H1 (cell line): ENCODE measurements at regions not wholly inside any gene's neighbourhood (a gene's known extent, or its start where the extent isn't known, plus 50 kb on each side); places are given as distances from the start of the nearest gene placed in this dataset.

ENCODE experiments used
- CTCF ChIA-PET: fragments of 300-600 bp; sonication (Branson Sonifier 250); formaldehyde crosslinking; loops from one replicate; lab custom pipeline; 2021; ENCODE audit not compliant: partially characterized antibody; lab: Charles Lee
- POLR2A ChIA-PET: fragments of 300-600 bp; sonication (Branson Sonifier 250); formaldehyde crosslinking; loops from one replicate; lab custom pipeline; 2021; ENCODE audit warnings: inconsistent platforms; ENCODE audit not compliant: partially characterized antibody; lab: Charles Lee
- DNase-seq, 2 experiments: peaks; one replicate each; pipeline versions ENCODE4 v3.0.0 to v3.0.0-alpha.2; 2010 to 2022; ENCODE audit warnings: low spot score in 2 of 2, low read depth in 1 of 2, mixed read lengths in 1 of 2
- FAIRE-seq: peaks from 2 replicates; lab custom pipeline; 2011; peaks lifted over from hg19 to GRCh38; lab: Jason Lieb, UNC
- H2AFZ ChIP-seq: 2 replicates; pipeline ENCODE4 v1.8.1; 2012; ENCODE audit warnings: low read length, inconsistent platforms
- H2AK5ac ChIP-seq: 2 replicates; pipeline ENCODE4 v1.6.1; 2013; ENCODE audit warnings: low read depth, low read length
- H2BK120ac ChIP-seq: replicated peaks from 2 replicates; pipeline ENCODE3; 2013; ENCODE audit warnings: low read depth, low read length, inconsistent platforms
- H2BK12ac ChIP-seq: 2 replicates; pipeline ENCODE4 v1.6.1; 2013; ENCODE audit warnings: low read depth, low read length
- H2BK15ac ChIP-seq: 2 replicates; pipeline ENCODE4 v1.6.1; 2013; ENCODE audit warnings: low read length
- H2BK20ac ChIP-seq: 2 replicates; pipeline ENCODE4 v1.6.1; 2013; ENCODE audit warnings: low read length
- H2BK5ac ChIP-seq: 2 replicates; pipeline ENCODE4 v1.6.1; 2013; ENCODE audit warnings: low read depth, low read length
- H3K14ac ChIP-seq: 2 replicates; pipeline ENCODE4 v1.6.1; 2013; ENCODE audit warnings: inconsistent platforms; ENCODE audit not compliant: insufficient read length
- H3K18ac ChIP-seq: 2 replicates; pipeline ENCODE4 v1.6.1; 2013; ENCODE audit warnings: low read length; ENCODE audit errors: extremely low read depth
- H3K23ac ChIP-seq: 2 replicates; pipeline ENCODE4 v1.6.1; 2013; ENCODE audit warnings: inconsistent platforms; ENCODE audit not compliant: insufficient read length
- H3K23me2 ChIP-seq: 2 replicates; pipeline ENCODE4 v1.6.1; 2013; ENCODE audit warnings: low read depth, low read length
- H3K27ac ChIP-seq: 2 replicates; pipeline ENCODE4 v1.6.1; 2011; ENCODE audit warnings: low read depth, low read length, inconsistent platforms
- H3K27me3 ChIP-seq, 4 experiments: replicated peaks in 1 of 4; 1 replicate in 1 of 4; 2 replicates in 3 of 4; pipeline versions ENCODE4 v1.6.1 to v1.8.1; 2011 to 2013; ENCODE audit warnings: low read length in 3 of 4, mild to moderate bottlenecking in 3 of 4, inconsistent platforms in 2 of 4, mixed read lengths in 2 of 4, moderate library complexity in 1 of 4; ENCODE audit not compliant: control insufficient read depth in 3 of 4, insufficient read depth in 3 of 4; ENCODE audit errors: extremely low read depth in 1 of 4
- H3K36me3 ChIP-seq, 4 experiments: 2 replicates each; pipeline versions ENCODE4 v1.6.1 to v1.8.1; 2011 to 2013; ENCODE audit warnings: mild to moderate bottlenecking in 4 of 4, low read length in 3 of 4, moderate library complexity in 2 of 4, control low read depth in 1 of 4, inconsistent platforms in 1 of 4; ENCODE audit not compliant: insufficient read depth in 4 of 4, control insufficient read depth in 2 of 4
- H3K4ac ChIP-seq: replicated peaks from 2 replicates; pipeline ENCODE3; 2013; ENCODE audit warnings: low read length, low read depth, mixed read lengths, inconsistent platforms; ENCODE audit not compliant: insufficient read length
- H3K4me1 ChIP-seq, 4 experiments: replicated peaks in 1 of 4; 1 replicate in 1 of 4; 2 replicates in 3 of 4; pipeline versions ENCODE4 v1.6.1 to v1.8.1; 2011 to 2013; ENCODE audit warnings: low read length in 3 of 4, inconsistent platforms in 2 of 4, mixed read lengths in 1 of 4; ENCODE audit not compliant: insufficient read depth in 4 of 4, control insufficient read depth in 3 of 4
- H3K4me2 ChIP-seq, 2 experiments: 2 replicates each; pipeline versions ENCODE4 v1.6.1 to v1.8.1; 2011 to 2013; ENCODE audit warnings: low read depth in 2 of 2, low read length in 2 of 2, control low read depth in 1 of 2, inconsistent platforms in 1 of 2, mild to moderate bottlenecking in 1 of 2; ENCODE audit not compliant: insufficient read depth in 1 of 2
- H3K4me3 ChIP-seq, 4 experiments: fragments of 200-600, 300-600 bp in 1 of 4; sonication (generic), shearing (Covaris generic), sonication (Bioruptor Twin) in 1 of 4; 2 replicates each; pipeline versions ENCODE4 v1.5.1 to v1.8.1; 2011 to 2016; ENCODE audit warnings: low read length in 4 of 4, low read depth in 3 of 4, control low read depth in 2 of 4, inconsistent platforms in 2 of 4, mild to moderate bottlenecking in 2 of 4, mixed read lengths in 1 of 4, moderate library complexity in 1 of 4; ENCODE audit not compliant: insufficient read depth in 2 of 4; ENCODE audit errors: extremely low read depth in 1 of 4
- H3K56ac ChIP-seq: replicated peaks from 2 replicates; pipeline ENCODE3; 2013; ENCODE audit warnings: low read depth, mild to moderate bottlenecking, mixed read lengths, low read length, inconsistent platforms; ENCODE audit not compliant: insufficient read length
- H3K79me1 ChIP-seq: 2 replicates; pipeline ENCODE4 v1.6.1; 2013; ENCODE audit warnings: low read depth, low read length, control low read depth
- H3K79me2 ChIP-seq, 2 experiments: 2 replicates each; pipeline versions ENCODE4 v1.6.1 to v1.8.1; 2012 to 2013; ENCODE audit warnings: low read length in 2 of 2, mild to moderate bottlenecking in 2 of 2, inconsistent platforms in 1 of 2; ENCODE audit not compliant: insufficient read depth in 2 of 2, control insufficient read depth in 1 of 2
- H3K9ac ChIP-seq, 4 experiments: replicated peaks in 1 of 4; 1 replicate in 1 of 4; 2 replicates in 3 of 4; pipeline versions ENCODE4 v1.6.1 to v1.8.1; 2011 to 2013; ENCODE audit warnings: low read depth in 3 of 4, low read length in 3 of 4, control low read depth in 2 of 4, mild to moderate bottlenecking in 2 of 4, moderate library complexity in 2 of 4, inconsistent platforms in 1 of 4; ENCODE audit errors: extremely low read depth in 1 of 4
- H3K9me3 ChIP-seq, 2 experiments: 2 replicates each; pipeline versions ENCODE4 v1.6.1 to v1.8.1; 2012 to 2013; ENCODE audit warnings: mild to moderate bottlenecking in 2 of 2, moderate library complexity in 2 of 2, control low read depth in 1 of 2, inconsistent platforms in 1 of 2, low read depth in 1 of 2, low read length in 1 of 2, mixed read lengths in 1 of 2; ENCODE audit not compliant: insufficient read depth in 2 of 2
- H4K20me1 ChIP-seq, 2 experiments: replicated peaks in 1 of 2; 2 replicates each; pipeline versions ENCODE3 to v1.8.1; 2011 to 2013; ENCODE audit warnings: inconsistent platforms in 2 of 2, low read length in 2 of 2, mild to moderate bottlenecking in 1 of 2; ENCODE audit not compliant: insufficient read depth in 2 of 2, control insufficient read depth in 1 of 2
- H4K5ac ChIP-seq: 2 replicates; pipeline ENCODE4 v1.6.1; 2013; ENCODE audit warnings: low read length, low read depth, mixed read lengths, inconsistent platforms; ENCODE audit not compliant: insufficient read length
- H4K8ac ChIP-seq: 2 replicates; pipeline ENCODE4 v1.8.0; 2013; ENCODE audit warnings: mild to moderate bottlenecking, moderate library complexity, low read length, inconsistent platforms; ENCODE audit not compliant: insufficient read depth; ENCODE audit errors: extremely low read depth
- H4K91ac ChIP-seq: replicated peaks from 2 replicates; pipeline ENCODE3; 2013; ENCODE audit warnings: low read length, mixed read lengths, inconsistent platforms; ENCODE audit not compliant: insufficient read length
- CHD2 ChIP-seq: IDR thresholded peaks from 2 replicates; pipeline ENCODE4 v1.6.1; 2012; ENCODE audit warnings: low read length, improper control_type of control experiment
- GABPA ChIP-seq: IDR thresholded peaks from 2 replicates; pipeline ENCODE4 v1.6.1; 2011; ENCODE audit warnings: mild to moderate bottlenecking, low read length, moderate library complexity, borderline replicate concordance; ENCODE audit not compliant: insufficient read depth
- WGBS, 2 experiments: shearing (Covaris generic) in 1 of 2; methylation state at CpG; one replicate each; pipeline versions ENCODE4 v1.1.6 to v1.1.7; 2013 to 2015; ENCODE audit warnings: low lambda C conversion rate in 2 of 2, mixed read lengths in 2 of 2, inconsistent platforms in 1 of 2, low coverage in 1 of 2, missing lambda C conversion rate in 1 of 2; ENCODE audit not compliant: insufficient replicate concordance in 2 of 2, insufficient coverage in 1 of 2, insufficient read length in 1 of 2; ENCODE audit errors: extremely low coverage in 1 of 2, missing lambda C conversion rate in 1 of 2; 5-methylcytosine and 5-hydroxymethylcytosine counted together
- TF ChIP-seq, protein P1 (sequence below): IDR thresholded peaks from 2 replicates; pipeline ENCODE4 v1.6.1; 2012; ENCODE audit warnings: inconsistent platforms

- WGBS, 2 experiments: 85 to 100% methylated on average over 1 to 6 of the region's 6 CpGs
- Histone ChIP-seq H3K79me1 (no peaks in the 10 kb centered on the region), H3K9ac (no peak overlapping the region), H2AFZ (no peak overlapping the region), H3K4me2 (no peak overlapping the region), H3K23ac (no peak overlapping the region), H4K20me1 (no peaks in the 10 kb centered on the region), H3K18ac (no peak overlapping the region), H3K27me3 (no peaks in the 10 kb centered on the region), H3K4ac (no peak overlapping the region), H2BK120ac (no peak overlapping the region), H2AK5ac (no peak overlapping the region), H4K5ac (no peak overlapping the region), H3K36me3 (no peaks in the 10 kb centered on the region), H3K23me2 (no peaks in the 10 kb centered on the region), H3K79me2 (no peaks in the 10 kb centered on the region), H3K4me1 (no peaks in the 10 kb centered on the region), H2BK12ac (no peak overlapping the region), H3K14ac (no peak overlapping the region), H3K9me3 (no peaks in the 10 kb centered on the region), H2BK20ac (no peak overlapping the region), H3K56ac (no peak overlapping the region), H4K91ac (no peak overlapping the region), H3K4me3 (no peak overlapping the region), H4K8ac (no peak overlapping the region), H2BK5ac (no peak overlapping the region), H2BK15ac (no peak overlapping the region), H3K27ac (no peak overlapping the region)
- ChIA-PET CTCF (interaction anchor here (1.2 kb wide), 1 partner anchor 98 kb away, joined by 3 read pairs; no protein-coding TSS in a partner anchor), POLR2A (no interaction called here)
- DNase-seq (no peak), FAIRE-seq (no peak)
- no peak for TF ChIP-seq GABPA
- no peak for TF ChIP-seq CHD2
- TF ChIP-seq, protein P1, sequence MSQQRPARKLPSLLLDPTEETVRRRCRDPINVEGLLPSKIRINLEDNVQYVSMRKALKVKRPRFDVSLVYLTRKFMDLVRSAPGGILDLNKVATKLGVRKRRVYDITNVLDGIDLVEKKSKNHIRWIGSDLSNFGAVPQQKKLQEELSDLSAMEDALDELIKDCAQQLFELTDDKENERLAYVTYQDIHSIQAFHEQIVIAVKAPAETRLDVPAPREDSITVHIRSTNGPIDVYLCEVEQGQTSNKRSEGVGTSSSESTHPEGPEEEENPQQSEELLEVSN: no peak
These were observed 55.9 kb upstream of the SIAH1 start for GRCh38 chr16:48441106-48441505.
